22Rv1 (cell line): ENCODE measurements at regions not wholly inside any gene's neighbourhood (a gene's known extent, or its start where the extent isn't known, plus 50 kb on each side); places are given as distances from the start of the nearest gene placed in this dataset.

Source experiments
- CTCF ChIP-seq: fragments of 450-650 bp; IDR thresholded peaks from 2 replicates; pipeline ENCODE4 v1.5.1; 2017; ENCODE audit warnings: mild to moderate bottlenecking
- ZFX ChIP-seq: fragments of 450-650 bp; IDR thresholded peaks from 2 replicates; pipeline ENCODE4 v1.6.1; 2017; ENCODE audit warnings: antibody characterized with exemption, borderline replicate concordance

- no peak for TF ChIP-seq CTCF
- no peak for TF ChIP-seq ZFX
Observed at GRCh38 chr15:93327364-93327763, 238.4 kb upstream of the RGMA start.
